ENCODE measurements at regions not wholly inside any gene's neighbourhood (a gene's known extent, or its start where the extent isn't known, plus 50 kb on each side); places are given as distances from the start of the nearest gene placed in this dataset.

DNA sequence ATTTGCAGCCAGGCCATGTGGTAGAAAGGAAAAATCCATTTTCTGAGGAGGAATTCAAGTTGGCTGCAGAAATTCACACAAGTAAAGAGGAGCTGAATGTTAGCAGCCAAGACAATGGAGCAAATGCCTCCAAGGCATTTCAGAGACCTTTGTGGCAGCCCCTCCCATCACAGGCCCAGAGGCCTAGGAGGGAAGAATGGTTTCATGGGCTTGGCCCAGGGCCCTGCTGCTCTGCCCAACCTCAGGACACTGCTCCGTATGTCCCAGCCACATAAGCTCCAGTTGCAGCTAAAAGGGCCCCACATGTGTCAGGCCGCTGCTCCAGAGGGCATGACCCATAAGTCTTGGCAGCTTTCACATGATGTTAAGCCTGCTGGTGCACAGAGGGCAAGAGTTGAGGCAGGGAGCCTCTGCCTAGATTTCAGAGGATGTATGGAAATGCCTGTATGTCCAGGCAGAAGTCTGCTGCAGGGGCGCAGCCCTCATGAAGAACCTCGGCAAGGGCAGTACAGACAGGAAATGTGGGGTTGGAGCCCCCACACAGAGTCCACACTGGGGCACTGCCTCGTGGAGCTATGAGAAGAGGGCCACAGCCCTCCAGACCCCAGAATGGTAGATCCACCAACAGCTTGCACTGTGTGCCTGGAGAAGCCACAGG lies 144.2 kb upstream of the EPB41L4A start:
- DNase-seq (ENCODE audit: low spot score): no peak
- TF ChIP-seq, protein P1, sequence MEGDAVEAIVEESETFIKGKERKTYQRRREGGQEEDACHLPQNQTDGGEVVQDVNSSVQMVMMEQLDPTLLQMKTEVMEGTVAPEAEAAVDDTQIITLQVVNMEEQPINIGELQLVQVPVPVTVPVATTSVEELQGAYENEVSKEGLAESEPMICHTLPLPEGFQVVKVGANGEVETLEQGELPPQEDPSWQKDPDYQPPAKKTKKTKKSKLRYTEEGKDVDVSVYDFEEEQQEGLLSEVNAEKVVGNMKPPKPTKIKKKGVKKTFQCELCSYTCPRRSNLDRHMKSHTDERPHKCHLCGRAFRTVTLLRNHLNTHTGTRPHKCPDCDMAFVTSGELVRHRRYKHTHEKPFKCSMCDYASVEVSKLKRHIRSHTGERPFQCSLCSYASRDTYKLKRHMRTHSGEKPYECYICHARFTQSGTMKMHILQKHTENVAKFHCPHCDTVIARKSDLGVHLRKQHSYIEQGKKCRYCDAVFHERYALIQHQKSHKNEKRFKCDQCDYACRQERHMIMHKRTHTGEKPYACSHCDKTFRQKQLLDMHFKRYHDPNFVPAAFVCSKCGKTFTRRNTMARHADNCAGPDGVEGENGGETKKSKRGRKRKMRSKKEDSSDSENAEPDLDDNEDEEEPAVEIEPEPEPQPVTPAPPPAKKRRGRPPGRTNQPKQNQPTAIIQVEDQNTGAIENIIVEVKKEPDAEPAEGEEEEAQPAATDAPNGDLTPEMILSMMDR (IDR thresholded peaks at IDR 0.05; ENCODE audit: extremely low read depth, missing control alignments): no peak

DNA sequence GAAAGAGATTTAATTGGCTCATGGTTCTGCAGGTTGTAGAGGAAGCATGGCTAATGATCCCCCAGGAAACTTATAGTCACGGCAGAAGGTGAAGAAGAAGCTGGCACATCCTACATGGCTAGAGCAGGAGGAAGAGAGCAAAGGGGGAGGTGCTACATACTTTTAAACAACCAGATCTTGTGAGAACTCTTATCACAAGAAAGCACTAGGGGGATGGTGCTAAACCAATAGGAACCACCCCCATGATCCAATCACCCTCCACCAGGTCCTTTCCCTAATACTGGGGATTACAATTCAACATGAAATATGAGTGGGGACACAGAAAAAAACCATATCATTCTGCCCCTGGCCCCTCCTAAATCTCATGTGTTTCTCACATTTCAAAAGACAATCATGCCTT lies 147.2 kb upstream of the EPB41L4A start:
- DNase-seq (ENCODE audit: low spot score): no peak
- TF ChIP-seq, protein P1 (IDR thresholded peaks at IDR 0.05; ENCODE audit: extremely low read depth, missing control alignments): no peak

DNA sequence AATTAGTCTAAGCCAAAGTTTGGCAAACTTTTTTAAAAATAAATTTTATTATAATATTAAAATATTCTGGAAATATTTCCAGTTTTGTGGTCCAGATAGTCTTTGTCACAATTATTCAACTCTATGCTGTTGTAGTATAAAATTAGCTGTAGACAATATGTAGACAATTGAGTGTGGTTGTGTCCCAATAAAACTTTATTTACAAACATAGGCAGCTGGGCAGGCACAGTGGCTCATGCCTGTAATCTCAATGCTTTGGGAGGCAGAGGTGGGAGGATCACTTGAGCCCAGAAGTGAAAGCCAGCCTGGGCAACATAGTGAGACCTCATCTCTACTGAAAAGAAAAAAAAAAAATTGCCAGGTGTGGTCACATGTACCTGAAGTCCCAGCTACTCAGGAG lies 150.5 kb upstream of the EPB41L4A start:
- no peak for DNase-seq (ENCODE audit: low spot score)
- TF ChIP-seq, protein P1 (IDR thresholded peaks at IDR 0.05; ENCODE audit: extremely low read depth, missing control alignments): no peak

DNA sequence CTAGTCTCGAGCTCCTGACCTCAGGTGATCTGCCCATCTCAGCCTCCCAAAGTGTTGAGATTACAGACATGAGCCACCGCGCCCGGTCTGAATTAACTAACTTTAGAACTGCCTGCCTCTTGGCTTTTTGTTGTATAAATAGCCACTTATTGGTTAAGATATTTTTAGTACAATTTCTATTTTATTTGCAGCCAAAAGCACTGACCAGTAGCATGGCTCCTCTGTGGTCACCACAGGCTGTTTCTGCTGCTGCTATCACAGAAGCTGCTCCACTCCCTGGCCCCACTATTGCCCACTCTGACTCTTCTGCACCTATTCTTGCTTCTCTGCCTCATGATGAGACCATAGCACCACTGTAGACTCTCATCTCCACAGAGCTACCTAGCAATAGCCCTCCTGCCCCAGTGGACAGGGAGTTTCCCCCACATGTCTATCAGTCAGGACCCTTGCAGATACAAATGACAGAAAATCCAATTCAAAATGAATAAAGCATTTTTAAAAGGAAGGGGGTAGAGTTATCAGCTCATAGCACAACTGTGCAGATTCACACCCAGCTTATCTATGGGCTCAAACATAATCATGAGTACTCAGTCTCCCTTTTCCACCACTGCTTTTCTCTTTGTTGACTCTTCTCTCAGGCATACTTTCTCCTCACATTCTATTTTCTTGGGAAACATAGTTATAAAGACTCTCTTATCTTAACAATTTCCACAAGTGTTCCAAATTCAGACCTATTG lies 151.8 kb upstream of the EPB41L4A start:
- TF ChIP-seq, protein P1 (IDR thresholded peaks at IDR 0.05; ENCODE audit: extremely low read depth, missing control alignments): no peak
- DNase-seq (ENCODE audit: low spot score): no peak

DNA sequence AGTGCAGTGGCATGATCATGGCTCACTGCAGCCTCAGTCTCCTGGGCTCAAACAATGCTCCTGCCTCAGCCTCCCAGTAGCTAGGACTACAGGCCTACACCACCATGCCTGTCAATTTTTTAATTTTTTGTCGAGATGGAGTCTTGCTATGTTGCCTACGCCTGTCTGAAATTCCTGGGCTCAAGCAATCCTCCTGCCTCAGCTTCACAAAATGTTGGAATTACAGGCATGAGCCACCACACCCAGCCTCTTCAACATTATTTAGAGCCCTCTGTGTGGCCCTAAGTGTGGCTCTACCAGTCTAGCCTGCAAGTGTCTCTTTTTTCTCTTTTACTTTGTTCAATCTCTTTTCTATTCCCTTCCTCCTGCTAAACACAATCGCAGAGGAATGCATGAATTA lies 154.4 kb upstream of the EPB41L4A start:
- TF ChIP-seq, protein P1 (IDR thresholded peaks at IDR 0.05; ENCODE audit: extremely low read depth, missing control alignments): no peak
- DNase-seq (ENCODE audit: low spot score): no peak

DNA sequence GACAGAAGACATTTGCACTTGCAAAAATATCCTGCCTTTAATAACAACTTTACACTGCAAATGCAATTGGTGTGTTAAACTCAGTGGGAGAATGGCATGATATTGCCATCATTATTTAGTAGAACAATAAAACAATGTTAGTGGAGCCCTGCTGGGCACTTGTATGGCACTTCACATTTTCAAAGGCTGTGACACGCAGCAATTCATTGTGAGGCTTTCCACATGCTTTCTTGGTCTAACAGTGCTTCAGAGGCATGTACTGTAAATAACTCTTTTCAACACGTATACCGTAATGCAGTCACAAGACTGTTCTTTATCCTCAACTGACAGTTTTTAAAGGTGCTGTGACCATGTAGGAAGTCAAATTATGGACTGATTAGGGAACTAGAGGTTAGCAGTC lies 155.5 kb upstream of the EPB41L4A start:
- TF ChIP-seq, protein P1 (IDR thresholded peaks at IDR 0.05; ENCODE audit: extremely low read depth, missing control alignments): no peak
- no peak for DNase-seq (ENCODE audit: low spot score)

DNA sequence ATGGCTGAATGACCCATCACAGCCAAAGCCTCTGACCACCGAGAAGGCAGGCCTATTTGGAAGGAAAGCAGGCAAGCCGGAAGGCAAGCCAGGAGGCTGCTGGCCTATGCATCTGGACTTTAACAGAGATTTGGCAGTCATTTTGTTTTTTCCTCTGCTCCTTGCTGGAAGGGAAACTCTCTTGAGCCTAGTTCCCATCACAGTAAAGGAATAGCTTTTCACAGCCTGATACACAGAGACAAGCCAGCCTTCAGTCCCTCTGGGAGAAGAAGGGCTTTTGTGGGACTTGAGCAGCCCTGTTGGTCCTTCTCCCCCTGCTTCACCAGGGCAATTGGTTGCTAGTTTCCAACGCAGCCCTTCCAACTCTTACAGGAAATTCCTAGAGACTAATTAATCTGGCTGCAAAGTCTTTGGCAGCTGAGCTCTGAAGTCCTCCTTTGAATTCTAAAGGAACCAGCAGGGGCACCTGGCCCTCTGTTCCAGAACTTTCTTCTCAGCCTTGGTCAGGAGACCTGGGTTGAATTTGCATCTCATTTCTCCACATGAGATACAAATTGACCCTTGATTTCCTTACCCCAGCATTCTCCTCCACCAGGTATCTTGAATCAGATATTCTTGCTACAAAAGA lies 157.3 kb upstream of the EPB41L4A start:
- no peak for DNase-seq (ENCODE audit: low spot score)
- TF ChIP-seq, protein P1 (IDR thresholded peaks at IDR 0.05; ENCODE audit: extremely low read depth, missing control alignments): no peak

Measured in GM20000 (cell line).